Omental fat pad (tissue), 3 donors: ENCODE measurements at regions not wholly inside any gene's neighbourhood (a gene's known extent, or its start where the extent isn't known, plus 50 kb on each side); places are given as distances from the start of the nearest gene placed in this dataset.
"Not testable (repeated sequence)": the region's sequence is repeated elsewhere in the genome, so short reads cannot be mapped to it uniquely, and the experiment has no call there.

Source experiments
- ATAC-seq: fragments of 150-250 bp; one replicate; pipeline ENCODE4 v1.9.1; 2016; ENCODE audit warnings: mild to moderate bottlenecking, moderate library complexity; ENCODE audit not compliant: low FRiP score
- DNase-seq: peaks from one replicate; pipeline ENCODE4 v3.0.0-alpha.2; 2019; ENCODE audit warnings: low spot score
- TF ChIP-seq, protein P1 (sequence below), 3 donors: fragments of 450-650 bp; IDR thresholded peaks; one replicate each; pipeline ENCODE4 v1.5.1; 2016 to 2017; ENCODE audit warnings: antibody characterized with exemption in 3 of 3, mild to moderate bottlenecking in 3 of 3, moderate library complexity in 2 of 3

DNA sequence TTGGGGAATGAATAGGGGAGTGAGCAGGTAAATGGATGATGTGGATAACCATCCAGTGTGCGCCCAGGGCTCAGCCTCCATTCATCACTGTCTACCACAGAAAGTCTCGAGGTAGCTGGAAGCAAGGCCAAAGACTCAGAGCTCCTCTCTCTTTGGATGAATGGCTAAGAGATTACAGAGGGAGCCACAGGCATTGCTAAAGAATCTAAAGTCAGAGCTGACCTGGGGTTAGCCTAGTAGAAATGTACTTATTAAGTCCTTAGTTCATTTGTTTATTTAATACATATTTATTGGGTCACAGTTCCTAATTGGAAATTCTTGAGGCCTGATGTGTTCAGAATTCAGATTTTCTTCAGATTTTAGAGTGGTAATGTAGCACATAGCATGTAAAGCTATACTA, 88.7 kb upstream of the HPF1 start:
- DNase-seq (no peak), ATAC-seq (no peak)
- TF ChIP-seq, protein P1, sequence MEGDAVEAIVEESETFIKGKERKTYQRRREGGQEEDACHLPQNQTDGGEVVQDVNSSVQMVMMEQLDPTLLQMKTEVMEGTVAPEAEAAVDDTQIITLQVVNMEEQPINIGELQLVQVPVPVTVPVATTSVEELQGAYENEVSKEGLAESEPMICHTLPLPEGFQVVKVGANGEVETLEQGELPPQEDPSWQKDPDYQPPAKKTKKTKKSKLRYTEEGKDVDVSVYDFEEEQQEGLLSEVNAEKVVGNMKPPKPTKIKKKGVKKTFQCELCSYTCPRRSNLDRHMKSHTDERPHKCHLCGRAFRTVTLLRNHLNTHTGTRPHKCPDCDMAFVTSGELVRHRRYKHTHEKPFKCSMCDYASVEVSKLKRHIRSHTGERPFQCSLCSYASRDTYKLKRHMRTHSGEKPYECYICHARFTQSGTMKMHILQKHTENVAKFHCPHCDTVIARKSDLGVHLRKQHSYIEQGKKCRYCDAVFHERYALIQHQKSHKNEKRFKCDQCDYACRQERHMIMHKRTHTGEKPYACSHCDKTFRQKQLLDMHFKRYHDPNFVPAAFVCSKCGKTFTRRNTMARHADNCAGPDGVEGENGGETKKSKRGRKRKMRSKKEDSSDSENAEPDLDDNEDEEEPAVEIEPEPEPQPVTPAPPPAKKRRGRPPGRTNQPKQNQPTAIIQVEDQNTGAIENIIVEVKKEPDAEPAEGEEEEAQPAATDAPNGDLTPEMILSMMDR (IDR thresholded peaks at IDR 0.05), result no peak

GRCh38 chr4:169841776-169842175, 84.0 kb upstream of the HPF1 start:
- DNase-seq (no peak), ATAC-seq (no peak)
- TF ChIP-seq, protein P1 (IDR thresholded peaks at IDR 0.05), result no peak

GRCh38 chr4:169840554-169840953, 82.8 kb upstream of the HPF1 start:
- TF ChIP-seq, protein P1 (IDR thresholded peaks at IDR 0.05), result no peak
- no peak for ATAC-seq
- DNase-seq, result no peak

GRCh38 chr4:169828329-169828728, 70.6 kb upstream of the HPF1 start:
- not testable (repeated sequence) for DNase-seq, ATAC-seq

GRCh38 chr4:169826634-169827187, 69.0 kb upstream of the HPF1 start:
- TF ChIP-seq, protein P1 (IDR thresholded peaks at IDR 0.05), result no peak
- ATAC-seq (no peak), DNase-seq (no peak)

DNA sequence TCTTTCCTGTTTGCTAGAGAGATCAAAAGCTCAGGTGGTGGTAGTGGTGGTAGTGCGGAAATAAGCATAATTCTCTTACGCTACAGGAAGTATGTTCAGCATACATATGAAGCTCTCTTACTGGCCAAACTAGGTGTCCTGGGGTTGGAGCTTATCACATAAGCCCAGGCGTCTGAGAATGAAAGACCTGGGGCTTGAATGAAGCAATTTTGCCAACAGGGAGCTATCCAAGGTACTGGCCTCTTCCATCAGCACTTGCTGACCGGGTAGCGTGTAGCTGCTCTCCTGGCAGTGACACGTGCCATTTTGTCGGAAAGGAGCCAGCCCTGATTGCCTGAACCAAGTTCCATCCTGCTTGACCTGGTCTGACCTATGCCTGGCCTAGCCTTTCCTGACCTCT, 65.9 kb upstream of the HPF1 start:
- TF ChIP-seq, protein P1 (IDR thresholded peaks at IDR 0.05), result no peak
- ATAC-seq (no peak), DNase-seq (no peak)

GRCh38 chr4:169821402-169821801, 63.7 kb upstream of the HPF1 start:
- TF ChIP-seq, protein P1 (IDR thresholded peaks at IDR 0.05), result no peak
- DNase-seq (no peak), ATAC-seq (no peak)
